ENCODE measurements at regions not wholly inside any gene's neighbourhood (a gene's known extent, or its start where the extent isn't known, plus 50 kb on each side); places are given as distances from the start of the nearest gene placed in this dataset.

GRCh38 chr20:39398656-39399055 lies 436.5 kb downstream of the DHX35 start:
- no peak for TF ChIP-seq CTCF (IDR thresholded peaks at IDR 0.05; ENCODE audit: insufficient read depth, low read length)
- no peak for TF ChIP-seq POLR2AphosphoS5 (IDR thresholded peaks at IDR 0.05; ENCODE audit: low read depth)
- no peak for TF ChIP-seq GABPA (IDR thresholded peaks at IDR 0.05; ENCODE audit: low read depth)
- no peak for TF ChIP-seq REST (IDR thresholded peaks at IDR 0.05; ENCODE audit: insufficient replicate concordance, low read depth)
- no peak for TF ChIP-seq SPI1 (IDR thresholded peaks at IDR 0.05; ENCODE audit: borderline replicate concordance, low read depth)
